ENCODE measurements at regions not wholly inside any gene's neighbourhood (a gene's known extent, or its start where the extent isn't known, plus 50 kb on each side); places are given as distances from the start of the nearest gene placed in this dataset.

DNA sequence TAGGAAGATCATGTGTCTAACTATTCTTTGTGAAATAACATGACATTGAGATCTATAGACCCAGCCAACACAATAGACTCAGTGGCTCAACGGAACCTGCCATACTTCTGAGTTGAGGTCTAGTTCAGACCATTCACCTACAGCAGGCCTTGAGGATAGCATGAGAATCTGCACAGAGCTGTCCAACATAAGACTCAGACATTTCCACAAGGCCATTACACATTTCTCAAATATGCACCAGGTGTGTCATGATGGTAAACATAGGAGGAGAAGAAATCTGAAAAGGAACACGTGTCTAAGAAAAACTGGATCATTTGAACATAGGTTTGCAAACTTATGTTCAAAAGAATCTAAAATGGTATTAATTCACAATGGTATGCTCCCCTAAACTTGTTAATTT lies 421.4 kb downstream of the SLITRK6 start:
- no peak for TF ChIP-seq POLR2A (IDR thresholded peaks at IDR 0.05)
- TF ChIP-seq, protein P1, sequence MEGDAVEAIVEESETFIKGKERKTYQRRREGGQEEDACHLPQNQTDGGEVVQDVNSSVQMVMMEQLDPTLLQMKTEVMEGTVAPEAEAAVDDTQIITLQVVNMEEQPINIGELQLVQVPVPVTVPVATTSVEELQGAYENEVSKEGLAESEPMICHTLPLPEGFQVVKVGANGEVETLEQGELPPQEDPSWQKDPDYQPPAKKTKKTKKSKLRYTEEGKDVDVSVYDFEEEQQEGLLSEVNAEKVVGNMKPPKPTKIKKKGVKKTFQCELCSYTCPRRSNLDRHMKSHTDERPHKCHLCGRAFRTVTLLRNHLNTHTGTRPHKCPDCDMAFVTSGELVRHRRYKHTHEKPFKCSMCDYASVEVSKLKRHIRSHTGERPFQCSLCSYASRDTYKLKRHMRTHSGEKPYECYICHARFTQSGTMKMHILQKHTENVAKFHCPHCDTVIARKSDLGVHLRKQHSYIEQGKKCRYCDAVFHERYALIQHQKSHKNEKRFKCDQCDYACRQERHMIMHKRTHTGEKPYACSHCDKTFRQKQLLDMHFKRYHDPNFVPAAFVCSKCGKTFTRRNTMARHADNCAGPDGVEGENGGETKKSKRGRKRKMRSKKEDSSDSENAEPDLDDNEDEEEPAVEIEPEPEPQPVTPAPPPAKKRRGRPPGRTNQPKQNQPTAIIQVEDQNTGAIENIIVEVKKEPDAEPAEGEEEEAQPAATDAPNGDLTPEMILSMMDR (IDR thresholded peaks at IDR 0.05) = no peak
- TF ChIP-seq EP300 (IDR thresholded peaks at IDR 0.05) = no peak
